GM21367 (cell line): ENCODE measurements at regions not wholly inside any gene's neighbourhood (a gene's known extent, or its start where the extent isn't known, plus 50 kb on each side); places are given as distances from the start of the nearest gene placed in this dataset.

Experiments
- ATAC-seq: cut with Tn5 transposase; IDR thresholded peaks from one replicate; pipeline ENCODE4 v1.9.1; 2021; ENCODE audit not compliant: unreplicated experiment

DNA sequence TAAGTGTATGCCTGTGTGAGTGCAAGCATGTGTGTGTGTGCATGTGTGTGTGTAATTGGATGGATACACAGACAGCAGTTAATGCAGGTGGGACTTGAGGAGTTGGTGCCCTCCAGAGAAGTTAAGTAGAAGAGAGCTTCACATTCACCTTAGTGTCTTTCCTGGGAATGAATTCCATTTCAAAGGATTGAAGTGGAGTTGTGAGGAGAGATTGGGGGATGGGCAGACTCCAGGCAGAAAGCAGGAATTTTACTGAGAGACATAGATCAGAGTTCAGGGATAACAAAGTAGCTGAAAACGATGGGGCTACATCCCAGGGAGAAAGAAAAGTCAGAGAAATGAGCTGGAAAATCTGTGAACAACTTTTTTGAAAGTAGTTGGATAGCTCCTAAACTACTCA, 464.4 kb downstream of the TCERG1L start:
- ATAC-seq = no peak

DNA sequence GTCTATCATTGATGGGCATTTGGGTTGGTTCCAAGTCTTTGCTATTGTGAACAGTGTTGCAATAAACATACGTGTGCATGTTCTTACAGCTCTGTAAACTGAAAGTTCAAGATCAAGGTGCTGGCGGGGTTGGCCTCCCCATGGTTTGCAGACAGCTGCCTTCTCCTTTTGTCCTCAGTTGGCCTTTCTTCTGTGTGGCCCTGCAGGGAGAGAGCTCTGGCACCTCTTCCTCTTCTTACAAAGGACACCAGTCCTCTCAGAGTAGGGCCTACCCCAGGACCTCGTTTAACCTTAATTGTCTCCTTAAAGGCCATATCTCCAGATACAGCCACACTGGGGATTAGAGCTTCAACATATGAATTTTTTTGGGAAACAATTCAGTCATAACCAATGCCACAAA, 462.7 kb downstream of the TCERG1L start:
- no peak for ATAC-seq

DNA sequence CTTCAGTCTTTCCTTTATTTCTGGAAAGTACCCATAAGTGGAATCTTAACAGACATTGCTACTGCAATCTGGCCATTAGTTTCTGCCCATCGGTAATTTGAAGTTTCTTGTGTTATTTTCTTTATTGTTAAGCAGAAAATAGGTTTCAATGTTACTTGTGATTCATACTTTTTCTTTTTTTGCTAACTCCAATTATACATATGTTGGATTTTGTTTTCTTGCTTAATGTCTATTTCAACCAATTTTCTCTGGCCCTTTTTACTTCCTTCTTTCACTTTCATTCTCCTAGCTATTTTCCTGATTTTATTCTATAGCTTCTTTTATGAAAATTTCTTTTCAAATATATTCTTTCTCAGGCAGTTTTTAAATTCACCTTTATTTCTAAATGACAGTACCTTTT, 457.4 kb downstream of the TCERG1L start:
- ATAC-seq = no peak

GRCh38 chr10:130857631-130858295, 453.8 kb downstream of the TCERG1L start:
- ATAC-seq = no peak

- no peak for ATAC-seq
These were observed 452.9 kb downstream of the TCERG1L start for GRCh38 chr10:130858626-130859025.

DNA sequence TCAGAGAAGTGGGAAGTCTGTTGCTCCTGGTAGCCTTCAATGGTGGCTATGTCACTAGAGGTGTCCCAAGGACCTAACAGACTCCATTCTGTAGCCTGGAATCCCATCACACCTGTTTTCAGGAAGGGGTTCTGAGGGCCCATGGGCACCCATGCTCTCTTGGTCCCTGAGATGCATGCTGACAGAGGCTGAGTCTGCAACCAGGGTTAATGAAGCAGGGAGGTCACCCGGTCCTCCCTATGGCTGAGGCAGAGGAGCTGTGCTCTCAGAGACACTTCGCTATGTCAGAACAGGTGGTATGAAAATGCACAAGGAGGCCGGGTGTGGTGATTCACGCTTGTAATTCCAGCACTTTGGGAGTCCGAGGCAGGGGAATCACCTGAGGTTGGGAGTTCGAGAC, 452.1 kb downstream of the TCERG1L start:
- no peak for ATAC-seq

GRCh38 chr10:130862122-130862521, 449.4 kb downstream of the TCERG1L start:
- no peak for ATAC-seq

- no peak for ATAC-seq
These were observed 448.9 kb downstream of the TCERG1L start for GRCh38 chr10:130862626-130863025.

GRCh38 chr10:130863044-130863443, 448.5 kb downstream of the TCERG1L start:
- ATAC-seq = no peak

DNA sequence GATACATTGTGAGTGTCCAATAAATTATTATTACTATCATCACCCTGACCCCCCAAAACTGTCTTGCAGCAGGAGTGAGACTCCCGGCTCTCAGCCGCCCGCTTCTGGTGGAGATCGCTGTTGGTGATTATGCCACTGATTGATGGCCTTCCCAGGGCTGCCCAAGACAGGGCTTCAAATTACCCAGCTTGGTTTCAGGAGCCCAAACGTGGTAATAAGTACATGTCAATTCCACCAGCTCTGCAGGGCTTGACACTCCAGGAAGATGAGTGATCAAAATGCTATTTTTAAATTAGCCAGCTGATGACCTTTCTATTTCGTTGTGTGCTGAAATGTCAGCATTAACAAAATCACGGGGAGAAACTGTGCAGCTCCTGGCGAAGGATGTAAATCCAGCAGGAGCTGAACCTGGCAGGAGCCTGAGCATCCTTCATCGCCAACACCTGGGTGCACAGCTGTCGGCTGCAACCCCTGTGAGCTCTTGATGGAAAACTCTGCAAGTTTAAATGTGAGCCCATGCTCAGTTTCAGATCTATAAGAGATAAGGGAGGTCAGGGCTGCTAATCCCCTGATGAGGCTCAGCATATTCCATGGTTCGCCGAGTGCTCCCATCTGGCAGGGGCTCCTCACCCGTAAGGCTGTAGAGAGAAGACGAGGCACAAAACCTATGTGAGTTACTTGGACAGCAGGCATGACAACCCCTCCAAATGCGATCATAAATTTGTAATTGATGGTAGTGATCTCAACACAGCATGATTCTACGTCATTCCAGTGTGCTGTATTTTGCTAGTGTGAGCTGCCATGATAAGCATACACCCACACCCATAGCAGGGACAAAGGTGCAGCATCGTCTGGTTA, 446.3 kb downstream of the TCERG1L start:
- no peak for ATAC-seq

GRCh38 chr10:130866857-130867256, 444.7 kb downstream of the TCERG1L start:
- ATAC-seq = no peak

DNA sequence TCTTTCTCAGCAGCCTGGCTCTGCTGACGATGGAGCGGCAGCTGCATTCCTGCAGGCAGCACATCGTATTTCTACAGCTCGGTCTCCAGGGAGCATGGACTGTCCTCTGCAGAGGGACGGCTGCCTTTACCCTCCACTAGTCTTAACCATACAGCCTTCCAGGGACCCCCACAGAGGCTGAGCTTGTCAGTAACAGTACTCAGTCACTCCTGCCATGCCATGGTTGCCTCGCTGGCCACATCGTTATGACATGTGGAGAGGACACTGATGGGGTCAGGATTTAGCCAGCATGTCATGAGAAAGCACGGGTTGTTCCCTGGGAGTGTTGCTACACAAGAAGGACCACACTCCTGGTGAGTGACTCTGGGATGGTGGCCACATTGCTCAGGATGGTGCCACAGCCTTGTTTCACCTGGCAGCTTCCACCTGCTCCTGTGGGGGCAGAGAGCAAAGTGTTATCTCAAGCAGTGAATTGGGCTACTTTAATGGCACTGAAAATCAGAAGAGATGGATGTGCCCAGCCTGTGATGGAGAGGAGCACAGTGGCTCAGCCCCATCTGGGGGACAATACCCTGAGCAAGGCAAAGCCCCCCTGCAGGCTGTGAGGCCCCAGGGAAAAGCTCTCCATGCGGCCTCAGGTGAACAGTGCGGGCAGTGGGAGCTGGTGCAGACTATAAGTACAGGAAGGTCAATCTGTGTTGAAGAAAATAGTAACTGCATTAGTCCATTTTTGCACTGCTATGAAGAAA, 443.9 kb downstream of the TCERG1L start:
- ATAC-seq = no peak

- ATAC-seq = no peak
These were observed 442.2 kb downstream of the TCERG1L start for GRCh38 chr10:130869179-130869841.

GRCh38 chr10:130871406-130871805, 440.1 kb downstream of the TCERG1L start:
- ATAC-seq = no peak

GRCh38 chr10:130873636-130874035, 437.9 kb downstream of the TCERG1L start:
- no peak for ATAC-seq

GRCh38 chr10:130875116-130875515, 436.4 kb downstream of the TCERG1L start:
- ATAC-seq = no peak

- no peak for ATAC-seq
These were observed 435.5 kb downstream of the TCERG1L start for GRCh38 chr10:130875897-130876472.

- ATAC-seq = no peak
These were observed 434.4 kb downstream of the TCERG1L start for GRCh38 chr10:130877126-130877525.

- no peak for ATAC-seq
These were observed 433.4 kb downstream of the TCERG1L start for GRCh38 chr10:130878131-130878530.

DNA sequence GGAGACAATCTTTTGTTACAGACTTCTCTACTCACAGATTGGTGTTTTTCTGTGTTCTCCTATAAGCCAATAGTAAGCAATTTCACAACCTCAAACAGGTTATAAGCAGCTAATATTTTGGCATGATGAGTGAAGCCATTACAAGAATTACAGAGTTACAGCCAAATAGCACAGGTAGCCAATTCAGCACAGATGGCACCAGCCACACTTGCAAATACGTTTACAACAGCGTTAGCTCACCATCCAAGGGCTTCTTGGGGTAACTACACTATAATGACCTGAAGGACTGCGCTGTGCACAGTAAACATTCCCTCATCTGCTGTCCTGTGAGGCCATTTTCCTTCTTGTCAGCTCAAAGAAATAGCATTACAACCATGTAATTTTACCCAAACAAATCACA, 428.6 kb downstream of the TCERG1L start:
- no peak for ATAC-seq

GRCh38 chr10:130884456-130884855, 427.1 kb downstream of the TCERG1L start:
- no peak for ATAC-seq
